H9 (cell line): ENCODE measurements at regions not wholly inside any gene's neighbourhood (a gene's known extent, or its start where the extent isn't known, plus 50 kb on each side); places are given as distances from the start of the nearest gene placed in this dataset.

Experiments used
- DNase-seq: peaks from one replicate; pipeline ENCODE4 v3.0.0-alpha.2; 2017
- H2AFZ ChIP-seq: one replicate; pipeline ENCODE4 v1.6.1; 2013; ENCODE audit warnings: mild to moderate bottlenecking, low read length, control low read depth, moderate library complexity
- H2AK5ac ChIP-seq: 2 replicates; pipeline ENCODE4 v1.6.1; 2013; ENCODE audit warnings: low read length, control low read depth, mixed read lengths; ENCODE audit not compliant: insufficient read length
- H2BK120ac ChIP-seq: one replicate; pipeline ENCODE4 v1.6.1; 2013; ENCODE audit warnings: low read depth, mild to moderate bottlenecking, low read length, control low read depth, inconsistent platforms; ENCODE audit not compliant: poor library complexity, severe bottlenecking
- H2BK12ac ChIP-seq: 2 replicates; pipeline ENCODE4 v1.6.1; 2013; ENCODE audit warnings: low read length, control low read depth, mixed read lengths, low read depth; ENCODE audit not compliant: insufficient read length
- H2BK15ac ChIP-seq: 2 replicates; pipeline ENCODE4 v1.6.1; 2013; ENCODE audit warnings: low read depth, low read length, control low read depth
- H2BK20ac ChIP-seq: one replicate; pipeline ENCODE4 v1.6.1; 2013; ENCODE audit warnings: low read depth, mild to moderate bottlenecking, low read length, control low read depth, inconsistent platforms; ENCODE audit not compliant: poor library complexity, severe bottlenecking
- H2BK5ac ChIP-seq: 2 replicates; pipeline ENCODE4 v1.6.1; 2013; ENCODE audit warnings: low read length, control low read depth, mixed read lengths; ENCODE audit not compliant: insufficient read length
- H3K14ac ChIP-seq: 2 replicates; pipeline ENCODE4 v1.6.1; 2013; ENCODE audit warnings: low read length, control low read depth; ENCODE audit not compliant: insufficient read depth
- H3K18ac ChIP-seq: 2 replicates; pipeline ENCODE4 v1.6.1; 2013; ENCODE audit warnings: low read depth, mild to moderate bottlenecking, mixed read lengths, low read length, control low read depth; ENCODE audit not compliant: insufficient read length
- H3K23ac ChIP-seq: 2 replicates; pipeline ENCODE4 v1.6.1; 2013; ENCODE audit warnings: low read length, control low read depth, mixed read lengths, low read depth; ENCODE audit not compliant: insufficient read length
- H3K23me2 ChIP-seq: 2 replicates; pipeline ENCODE4 v1.6.1; 2013; ENCODE audit warnings: low read depth, mild to moderate bottlenecking, mixed read lengths, low read length, control low read depth; ENCODE audit not compliant: insufficient read length, poor library complexity, severe bottlenecking
- H3K27ac ChIP-seq: 2 replicates; pipeline ENCODE4 v1.5.1; 2013; ENCODE audit warnings: low read length, control low read depth, mixed read lengths, low read depth; ENCODE audit not compliant: insufficient read length
- H3K27me3 ChIP-seq: 2 replicates; pipeline ENCODE4 v1.6.1; 2013; ENCODE audit warnings: low read length, control low read depth, inconsistent platforms; ENCODE audit not compliant: insufficient read depth
- H3K4ac ChIP-seq: 2 replicates; pipeline ENCODE4 v1.6.1; 2013; ENCODE audit warnings: low read depth, mild to moderate bottlenecking, control low read depth, inconsistent platforms, low read length, moderate library complexity
- H3K4me1 ChIP-seq: 2 replicates; pipeline ENCODE4 v1.6.1; 2013; ENCODE audit warnings: low read length, control low read depth, inconsistent platforms; ENCODE audit not compliant: insufficient read depth
- H3K4me2 ChIP-seq: 2 replicates; pipeline ENCODE4 v1.6.1; 2013; ENCODE audit warnings: low read length, control low read depth, mixed read lengths; ENCODE audit not compliant: insufficient read length, insufficient read depth
- H3K56ac ChIP-seq: 2 replicates; pipeline ENCODE4 v1.6.1; 2013; ENCODE audit warnings: low read depth, mild to moderate bottlenecking, mixed read lengths, low read length, control low read depth; ENCODE audit not compliant: insufficient read length
- H3K79me1 ChIP-seq: 2 replicates; pipeline ENCODE4 v1.6.1; 2013; ENCODE audit warnings: low read depth, mild to moderate bottlenecking, moderate library complexity, low read length, control low read depth, inconsistent platforms; ENCODE audit not compliant: insufficient read depth, poor library complexity, severe bottlenecking
- H3K79me2 ChIP-seq: 2 replicates; pipeline ENCODE4 v1.6.1; 2013; ENCODE audit warnings: low read length, control low read depth, inconsistent platforms; ENCODE audit not compliant: insufficient read depth
- H3K9ac ChIP-seq: 2 replicates; pipeline ENCODE4 v1.6.1; 2013; ENCODE audit warnings: low read length, control low read depth, mixed read lengths; ENCODE audit not compliant: insufficient read length; ENCODE audit errors: extremely low read depth
- H3K9me3 ChIP-seq: one replicate; pipeline ENCODE4 v1.6.1; 2013; ENCODE audit warnings: low read depth, low read length, inconsistent platforms; ENCODE audit not compliant: control insufficient read depth
- H3T11ph ChIP-seq: one replicate; pipeline ENCODE4 v1.6.1; 2013; ENCODE audit warnings: mild to moderate bottlenecking, low read length, control low read depth, inconsistent platforms
- H4K20me1 ChIP-seq: one replicate; pipeline ENCODE4 v1.6.1; 2013; ENCODE audit not compliant: control insufficient read depth, insufficient read length, insufficient read depth
- H4K5ac ChIP-seq: 2 replicates; pipeline ENCODE4 v1.6.1; 2013; ENCODE audit warnings: low read depth, mild to moderate bottlenecking, mixed read lengths, low read length, control low read depth; ENCODE audit not compliant: insufficient read length
- H4K8ac ChIP-seq: replicated peaks from 2 replicates; pipeline ENCODE4 v1.6.1; 2013; ENCODE audit warnings: low read length, control low read depth, mixed read lengths, low read depth; ENCODE audit not compliant: insufficient read length
- H4K91ac ChIP-seq: 2 replicates; pipeline ENCODE4 v1.6.1; 2013; ENCODE audit warnings: low read depth, mild to moderate bottlenecking, moderate library complexity, mixed read lengths, low read length, control low read depth; ENCODE audit not compliant: insufficient read length
- H3K27ac Mint-ChIP-seq, 3 experiments: 2 replicates in 2 of 3; 3 replicates in 1 of 3; pipeline ENCODE4 v1.8.0; 2020 to 2021; ENCODE audit warnings: mixed read lengths in 3 of 3, mild to moderate bottlenecking in 1 of 3, moderate library complexity in 1 of 3
- H3K27me3 Mint-ChIP-seq: 2 replicates; pipeline ENCODE4 v1.8.0; 2021; ENCODE audit warnings: low read depth, mild to moderate bottlenecking, moderate library complexity, mixed read lengths
- H3K36me3 Mint-ChIP-seq, 3 experiments: 2 replicates in 2 of 3; 3 replicates in 1 of 3; pipeline ENCODE4 v1.8.0; 2020 to 2021; ENCODE audit warnings: low read depth in 3 of 3, mixed read lengths in 3 of 3; ENCODE audit not compliant: insufficient read depth in 1 of 3
- H3K4me1 Mint-ChIP-seq, 2 experiments: 2 replicates each; pipeline ENCODE4 v1.8.0; 2020; ENCODE audit warnings: mixed read lengths in 2 of 2
- H3K4me3 Mint-ChIP-seq, 2 experiments: 2 replicates in 1 of 2; 3 replicates in 1 of 2; pipeline ENCODE4 v1.8.0; 2020 to 2021; ENCODE audit warnings: mild to moderate bottlenecking in 2 of 2, mixed read lengths in 2 of 2, moderate library complexity in 1 of 2
- H3K9me3 Mint-ChIP-seq, 2 experiments: 2 replicates in 1 of 2; 3 replicates in 1 of 2; pipeline ENCODE4 v1.8.0; 2020; ENCODE audit warnings: mild to moderate bottlenecking in 2 of 2, mixed read lengths in 2 of 2, moderate library complexity in 1 of 2
- WGBS: extraction: QIAGEN DNeasy Blood & Tissue Kit; methylation state at CpG from one replicate; pipeline ENCODE4 v1.1.7; 2013; ENCODE audit warnings: missing lambda C conversion rate, low lambda C conversion rate, mixed read lengths; ENCODE audit not compliant: insufficient read length; ENCODE audit errors: extremely low coverage; 5-methylcytosine and 5-hydroxymethylcytosine counted together
- TF ChIP-seq, protein P1 (sequence below): fragments of 200-600 bp; sonication (generic); conservative IDR thresholded peaks from 3 replicates; pipeline ENCODE4 v1.8.0; 2021; ENCODE audit warnings: antibody characterized with exemption, mild to moderate bottlenecking

GRCh38 chr22:48475661-48476345 lies 1351.9 kb downstream of the BRD1 start:
- H3K4me1 ChIP-seq: peaks cover 4% of the 10 kb centered on the region; the same call in 1 of the 2 replicates

More at GRCh38 chr22:48475661-48476345, 1351.9 kb downstream of the BRD1 start:
- Histone ChIP-seq H3K9ac (no peak overlapping the region), H3K4ac (no peak overlapping the region), H2BK120ac (no peak overlapping the region), H2BK5ac (no peak overlapping the region), H3K9me3 (no peaks in the 10 kb centered on the region), H3K79me2 (no peaks in the 10 kb centered on the region), H2AK5ac (no peak overlapping the region), H3K18ac (no peak overlapping the region), H4K5ac (no peak overlapping the region), H3K56ac (no peak overlapping the region), H3K27ac (no peak overlapping the region), H3K14ac (no peak overlapping the region; the same call in 1 of the 2 replicates), H2BK15ac (no peak overlapping the region), H4K91ac (no peak overlapping the region), H3K23ac (no peak overlapping the region), H3K79me1 (no peaks in the 10 kb centered on the region), H2AFZ (no peak overlapping the region), H3K27me3 (no peaks in the 10 kb centered on the region), H3K23me2 (no peaks in the 10 kb centered on the region), H2BK20ac (no peak overlapping the region), H4K20me1 (no peaks in the 10 kb centered on the region), H3K4me2 (no peak overlapping the region), H4K8ac (no peak overlapping the region), H3T11ph (no peak overlapping the region), H2BK12ac (no peak overlapping the region)
- Mint-ChIP-seq H3K27me3 (no peaks in the 10 kb centered on the region; the same call in 1 of the 2 replicates), H3K4me1 (peaks cover 14 to 20% of the 10 kb centered on the region in 2 experiments), H3K9me3 (peaks cover 0 to 3% of the 10 kb centered on the region in 2 experiments; a peak in 3 of 5 replicates), H3K36me3 (no peaks in the 10 kb centered on the region; a peak in 1 of 7 replicates), H3K27ac (peak overlapping the region in 1 of 3 experiments; percentile 6; a peak in 2 of 7 replicates), H3K4me3 (no peak overlapping the region)
- TF ChIP-seq, protein P1, sequence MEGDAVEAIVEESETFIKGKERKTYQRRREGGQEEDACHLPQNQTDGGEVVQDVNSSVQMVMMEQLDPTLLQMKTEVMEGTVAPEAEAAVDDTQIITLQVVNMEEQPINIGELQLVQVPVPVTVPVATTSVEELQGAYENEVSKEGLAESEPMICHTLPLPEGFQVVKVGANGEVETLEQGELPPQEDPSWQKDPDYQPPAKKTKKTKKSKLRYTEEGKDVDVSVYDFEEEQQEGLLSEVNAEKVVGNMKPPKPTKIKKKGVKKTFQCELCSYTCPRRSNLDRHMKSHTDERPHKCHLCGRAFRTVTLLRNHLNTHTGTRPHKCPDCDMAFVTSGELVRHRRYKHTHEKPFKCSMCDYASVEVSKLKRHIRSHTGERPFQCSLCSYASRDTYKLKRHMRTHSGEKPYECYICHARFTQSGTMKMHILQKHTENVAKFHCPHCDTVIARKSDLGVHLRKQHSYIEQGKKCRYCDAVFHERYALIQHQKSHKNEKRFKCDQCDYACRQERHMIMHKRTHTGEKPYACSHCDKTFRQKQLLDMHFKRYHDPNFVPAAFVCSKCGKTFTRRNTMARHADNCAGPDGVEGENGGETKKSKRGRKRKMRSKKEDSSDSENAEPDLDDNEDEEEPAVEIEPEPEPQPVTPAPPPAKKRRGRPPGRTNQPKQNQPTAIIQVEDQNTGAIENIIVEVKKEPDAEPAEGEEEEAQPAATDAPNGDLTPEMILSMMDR: no peak
- WGBS: no CpG with 5 or more reads among the region's 15 CpGs
- peak; percentile 17 for DNase-seq
